SK-N-SH (cell line): ENCODE measurements at regions not wholly inside any gene's neighbourhood (a gene's known extent, or its start where the extent isn't known, plus 50 kb on each side); places are given as distances from the start of the nearest gene placed in this dataset.

Source experiments
- CTCF ChIA-PET: fragments of 300-600, 350-600 bp; formaldehyde crosslinking; extraction: SDS; loops from one replicate; lab custom pipeline; 2021; lab: Yijun Ruan, JAX
- POLR2A ChIA-PET: fragments of 350-600 bp; sonication (Branson Sonifier 250); formaldehyde crosslinking; extraction: SDS; loops from one replicate; lab custom pipeline; 2020; ENCODE audit warnings: antibody characterized with exemption, inconsistent platforms; lab: Yijun Ruan, JAX
- DNase-seq: peaks from one replicate; pipeline ENCODE4 v3.0.0; 2012
- H2AFZ ChIP-seq: fragments of 200-600 bp; sonication (generic); 2 replicates; pipeline ENCODE4 v1.8.1; 2016; ENCODE audit warnings: antibody characterized with exemption, mild to moderate bottlenecking, low read depth
- H3F3A ChIP-seq: fragments of 200-600 bp; sonication (generic); replicated peaks from 2 replicates; pipeline ENCODE3; 2016; ENCODE audit warnings: antibody characterized with exemption, mild to moderate bottlenecking; ENCODE audit not compliant: insufficient read depth
- H3K27ac ChIP-seq, 2 experiments: fragments of 200-500 bp in 1 of 2; fragments of 200-600 bp in 1 of 2; sonication (Bioruptor generic) in 1 of 2; sonication (generic), shearing (Covaris generic) in 1 of 2; 2 replicates each; pipeline versions ENCODE4 v1.5.1 to v1.6.1; 2014 to 2016; ENCODE audit warnings: low read depth in 2 of 2, inconsistent platforms in 1 of 2, low read length in 1 of 2, mild to moderate bottlenecking in 1 of 2, mixed read lengths in 1 of 2
- H3K27me3 ChIP-seq: fragments of 200-600 bp; sonication (generic), shearing (Covaris generic); 2 replicates; pipeline ENCODE4 v1.6.1; 2016; ENCODE audit warnings: mixed run types; ENCODE audit not compliant: insufficient read depth
- H3K36me3 ChIP-seq, 2 experiments: fragments of 200-500 bp in 1 of 2; fragments of 200-600 bp in 1 of 2; sonication (Bioruptor generic) in 1 of 2; sonication (generic) in 1 of 2; replicated peaks in 1 of 2; 2 replicates each; pipeline versions ENCODE3 to v1.5.1; 2014 to 2016; ENCODE audit warnings: low read length in 1 of 2, mild to moderate bottlenecking in 1 of 2; ENCODE audit not compliant: insufficient read depth in 2 of 2, control insufficient read depth in 1 of 2
- H3K4me1 ChIP-seq, 2 experiments: fragments of 200-500 bp in 1 of 2; fragments of 200-600 bp in 1 of 2; sonication (Bioruptor generic) in 1 of 2; sonication (generic), shearing (Covaris generic) in 1 of 2; 2 replicates each; pipeline versions ENCODE4 v1.5.1 to v1.6.1; 2014 to 2016; ENCODE audit warnings: low read depth in 1 of 2, low read length in 1 of 2, mixed run types in 1 of 2; ENCODE audit not compliant: insufficient read depth in 2 of 2, control insufficient read depth in 1 of 2
- H3K4me2 ChIP-seq: fragments of 200-600 bp; sonication (generic), shearing (Covaris generic); 2 replicates; pipeline ENCODE4 v1.6.1; 2017; ENCODE audit warnings: mixed run types
- H3K4me3 ChIP-seq, 2 experiments: fragments of 200-500 bp in 1 of 2; fragments of 200-600 bp in 1 of 2; sonication (Bioruptor generic) in 1 of 2; sonication (generic), shearing (Covaris generic) in 1 of 2; 2 replicates each; pipeline versions ENCODE4 v1.5.1 to v1.8.1; 2014 to 2016; ENCODE audit warnings: low read depth in 2 of 2, inconsistent platforms in 1 of 2, low read length in 1 of 2, mild to moderate bottlenecking in 1 of 2, mixed read lengths in 1 of 2, moderate library complexity in 1 of 2
- H3K79me2 ChIP-seq: fragments of 200-600 bp; sonication (generic); 2 replicates; pipeline ENCODE4 v1.8.1; 2017; ENCODE audit warnings: mild to moderate bottlenecking; ENCODE audit not compliant: insufficient read depth
- H3K9ac ChIP-seq: fragments of 200-600 bp; sonication (generic); 2 replicates; pipeline ENCODE4 v1.6.1; 2017; ENCODE audit warnings: mixed run types
- H3K9me2 ChIP-seq: fragments of 200-600 bp; sonication (generic); 2 replicates; pipeline ENCODE4 v1.6.1; 2017; ENCODE audit warnings: mixed run types
- H3K9me3 ChIP-seq: fragments of 200-600 bp; sonication (generic); 2 replicates; pipeline ENCODE4 v1.6.1; 2017; ENCODE audit warnings: mixed run types, mild to moderate bottlenecking, moderate library complexity
- H4K20me1 ChIP-seq: fragments of 200-600 bp; sonication (generic); 2 replicates; pipeline ENCODE4 v1.6.1; 2017; ENCODE audit warnings: mild to moderate bottlenecking, mixed run types; ENCODE audit not compliant: insufficient read depth
- ELF1 ChIP-seq: IDR thresholded peaks from 2 replicates; pipeline ENCODE4 v1.4.0; 2012
- GATA2 ChIP-seq: sonication (generic); formaldehyde crosslinking; IDR thresholded peaks from 2 replicates; pipeline ENCODE4 v1.5.0; 2020; ENCODE audit warnings: mild to moderate bottlenecking, missing genetic modification reagents
- NRF1 ChIP-seq: IDR thresholded peaks from 2 replicates; pipeline ENCODE4 v1.6.1; 2012; ENCODE audit warnings: low read depth, mild to moderate bottlenecking, low read length
- RAD21 ChIP-seq: IDR thresholded peaks from 2 replicates; pipeline ENCODE4 v1.6.1; 2012; ENCODE audit warnings: mild to moderate bottlenecking, low read length
- TCF12 ChIP-seq: IDR thresholded peaks from 2 replicates; pipeline ENCODE4 v1.4.0; 2012
- TEAD4 ChIP-seq: IDR thresholded peaks from 2 replicates; pipeline ENCODE4 v1.4.0; 2012; ENCODE audit warnings: mild to moderate bottlenecking, borderline replicate concordance; ENCODE audit not compliant: insufficient read depth
- ZBTB33 ChIP-seq: IDR thresholded peaks from 2 replicates; pipeline ENCODE4 v1.4.0; 2012; ENCODE audit warnings: low read depth, borderline replicate concordance
- WGBS: methylation state at CpG from one replicate; pipeline ENCODE4 v1.1.6; 2017; ENCODE audit warnings: low lambda C conversion rate; 5-methylcytosine and 5-hydroxymethylcytosine counted together
- TF ChIP-seq, protein P1 (sequence below): IDR thresholded peaks from 2 replicates; pipeline ENCODE4 v1.4.0; 2012; ENCODE audit warnings: low read depth
- TF ChIP-seq, protein P2 (sequence below): IDR thresholded peaks from 2 replicates; pipeline ENCODE4; 2012

- POLR2A ChIA-PET, result no interaction called here
- TF ChIP-seq GATA2 (CRISPR knock-in tag), result no peak
- TF ChIP-seq, protein P1, sequence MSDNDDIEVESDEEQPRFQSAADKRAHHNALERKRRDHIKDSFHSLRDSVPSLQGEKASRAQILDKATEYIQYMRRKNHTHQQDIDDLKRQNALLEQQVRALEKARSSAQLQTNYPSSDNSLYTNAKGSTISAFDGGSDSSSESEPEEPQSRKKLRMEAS, result no peak
- H3K36me3 ChIP-seq, result no peaks in the 10 kb centered on the region
- no peaks in the 10 kb centered on the region for H3K9me3 ChIP-seq
- 61% methylated on average over 6 of the region's 7 CpGs for WGBS
- H3K4me1 ChIP-seq, result peaks cover 0 to 11% of the 10 kb centered on the region in 2 experiments; a peak in 1 of 4 replicates
- no peak overlapping the region for H3K4me2 ChIP-seq
- no peak overlapping the region for H3K4me3 ChIP-seq
- H3K27me3 ChIP-seq, result no peaks in the 10 kb centered on the region; the same call in 1 of the 2 replicates
- H4K20me1 ChIP-seq, result no peaks in the 10 kb centered on the region
- H2AFZ ChIP-seq, result no peak overlapping the region
- H3K9me2 ChIP-seq, result no peaks in the 10 kb centered on the region
- DNase-seq, result no peak
- no peak overlapping the region for H3K27ac ChIP-seq
- no peak overlapping the region for H3K9ac ChIP-seq
- no peaks in the 10 kb centered on the region for H3F3A ChIP-seq
- H3K79me2 ChIP-seq, result no peaks in the 10 kb centered on the region
- CTCF ChIA-PET, result interaction anchor here (0.7 kb wide), 1 partner anchor 166 kb away, joined by 3 read pairs; no protein-coding TSS in a partner anchor
Measured at GRCh38 chr9:38254151-38254550, 138.4 kb upstream of the ALDH1B1 start.

GRCh38 chr9:38253200-38253599, 139.3 kb upstream of the ALDH1B1 start:
- no peaks in the 10 kb centered on the region for H3K9me3 ChIP-seq
- H3K79me2 ChIP-seq, result no peaks in the 10 kb centered on the region
- H3F3A ChIP-seq, result no peaks in the 10 kb centered on the region
- no peaks in the 10 kb centered on the region for H3K9me2 ChIP-seq
- ChIA-PET CTCF (no interaction called here), POLR2A (no interaction called here)
- TF ChIP-seq TEAD4, result no peak
- TF ChIP-seq, protein P2, sequence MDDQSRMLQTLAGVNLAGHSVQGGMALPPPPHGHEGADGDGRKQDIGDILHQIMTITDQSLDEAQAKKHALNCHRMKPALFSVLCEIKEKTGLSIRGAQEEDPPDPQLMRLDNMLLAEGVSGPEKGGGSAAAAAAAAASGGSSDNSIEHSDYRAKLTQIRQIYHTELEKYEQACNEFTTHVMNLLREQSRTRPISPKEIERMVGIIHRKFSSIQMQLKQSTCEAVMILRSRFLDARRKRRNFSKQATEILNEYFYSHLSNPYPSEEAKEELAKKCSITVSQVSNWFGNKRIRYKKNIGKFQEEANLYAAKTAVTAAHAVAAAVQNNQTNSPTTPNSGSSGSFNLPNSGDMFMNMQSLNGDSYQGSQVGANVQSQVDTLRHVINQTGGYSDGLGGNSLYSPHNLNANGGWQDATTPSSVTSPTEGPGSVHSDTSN, result no peak
- TF ChIP-seq NRF1, result no peak
- TF ChIP-seq ELF1, result no peak
- TF ChIP-seq ZBTB33, result no peak
- TF ChIP-seq RAD21, result no peak
- no peak for TF ChIP-seq TCF12
- no peak overlapping the region for H3K4me3 ChIP-seq
- no peak overlapping the region for H2AFZ ChIP-seq
- no peaks in the 10 kb centered on the region; the same call in 1 of the 2 replicates for H3K27me3 ChIP-seq
- H3K27ac ChIP-seq, result no peak overlapping the region
- WGBS, result 63% methylated on average over 7 of the region's 7 CpGs
- no peak for DNase-seq
- H3K9ac ChIP-seq, result no peak overlapping the region
- no peaks in the 10 kb centered on the region for H4K20me1 ChIP-seq
- no peak overlapping the region for H3K4me2 ChIP-seq
- no peaks in the 10 kb centered on the region for H3K36me3 ChIP-seq
- H3K4me1 ChIP-seq, result peaks cover 0 to 11% of the 10 kb centered on the region in 2 experiments; a peak in 1 of 4 replicates
